Thyroid gland (tissue), 4 donors: ENCODE measurements at regions not wholly inside any gene's neighbourhood (a gene's known extent, or its start where the extent isn't known, plus 50 kb on each side); places are given as distances from the start of the nearest gene placed in this dataset.
A peak's percentile ranks its signal among the peaks of the same experiment; 100 is the strongest.

Source experiments
- DNase-seq, 2 donors: peaks; one replicate each; pipeline ENCODE4 v3.0.0-alpha.2; 2019
- H3K27ac ChIP-seq, 3 donors: fragments of 200-600 bp; sonication (generic); 1 replicate in 2 of 3; 2 replicates in 1 of 3; pipeline ENCODE4 v1.5.1; 2016 to 2019; ENCODE audit warnings: mild to moderate bottlenecking in 1 of 3, moderate library complexity in 1 of 3
- H3K27me3 ChIP-seq: fragments of 200-600 bp; sonication (generic); one replicate; pipeline ENCODE4 v1.5.1; 2019
- H3K36me3 ChIP-seq, 2 donors: fragments of 200-600 bp; sonication (generic); one replicate each; pipeline ENCODE4 v1.5.1; 2016 to 2019
- H3K4me1 ChIP-seq, 2 donors: fragments of 200-600 bp; sonication (generic); one replicate each; pipeline ENCODE4 v1.5.1; 2017 to 2019
- H3K4me3 ChIP-seq, 3 donors: fragments of 200-600 bp; sonication (generic); replicated peaks in 1 of 3; 1 replicate in 2 of 3; 2 replicates in 1 of 3; pipeline ENCODE4 v1.5.1; 2016; ENCODE audit warnings: mild to moderate bottlenecking in 1 of 3
- H3K9me3 ChIP-seq: fragments of 200-600 bp; sonication (generic); one replicate; pipeline ENCODE4 v1.5.1; 2017
- POLR2A ChIP-seq, 2 donors: fragments of 450-650 bp; IDR thresholded peaks; one replicate each; pipeline ENCODE4 v1.6.1; 2017; ENCODE audit warnings: antibody characterized with exemption in 2 of 2, mild to moderate bottlenecking in 2 of 2, moderate library complexity in 1 of 2
- WGBS, 2 donors: methylation state at CpG; one replicate each; pipeline ENCODE4 v1.1.5; 2017; 5-methylcytosine and 5-hydroxymethylcytosine counted together
- intact Hi-C: fragments of 100-400 bp; cut with DNase I; formaldehyde crosslinking; loops from one replicate; pipeline ENCODE4 v1.15.1; 2023
- TF ChIP-seq, protein P1 (sequence below), 6 experiments: fragments of 200-600 bp in 3 of 6; fragments of 450-650 bp in 3 of 6; sonication (generic) in 3 of 6; IDR thresholded peaks; one replicate each; pipeline ENCODE4 v1.5.1; 2016 to 2019; ENCODE audit warnings: antibody characterized with exemption in 6 of 6, mild to moderate bottlenecking in 2 of 6, inconsistent platforms in 1 of 6, moderate library complexity in 1 of 6

GRCh38 chr7:91694351-91694841, 186.1 kb downstream of the MTERF1 start:
- Histone ChIP-seq H3K27ac (peak overlapping the region in 1 of 3 donors; percentile 11), H3K4me1 (peaks cover 0 to 13% of the 10 kb centered on the region in 2 donors), H3K36me3 (no peaks in the 10 kb centered on the region), H3K4me3 (no peak overlapping the region), H3K27me3 (no peaks in the 10 kb centered on the region), H3K9me3 (no peaks in the 10 kb centered on the region)
- 51 to 52% methylated on average over 3 of the region's 3 CpGs for WGBS, 2 donors
- no peak for DNase-seq
- TF ChIP-seq, protein P1, sequence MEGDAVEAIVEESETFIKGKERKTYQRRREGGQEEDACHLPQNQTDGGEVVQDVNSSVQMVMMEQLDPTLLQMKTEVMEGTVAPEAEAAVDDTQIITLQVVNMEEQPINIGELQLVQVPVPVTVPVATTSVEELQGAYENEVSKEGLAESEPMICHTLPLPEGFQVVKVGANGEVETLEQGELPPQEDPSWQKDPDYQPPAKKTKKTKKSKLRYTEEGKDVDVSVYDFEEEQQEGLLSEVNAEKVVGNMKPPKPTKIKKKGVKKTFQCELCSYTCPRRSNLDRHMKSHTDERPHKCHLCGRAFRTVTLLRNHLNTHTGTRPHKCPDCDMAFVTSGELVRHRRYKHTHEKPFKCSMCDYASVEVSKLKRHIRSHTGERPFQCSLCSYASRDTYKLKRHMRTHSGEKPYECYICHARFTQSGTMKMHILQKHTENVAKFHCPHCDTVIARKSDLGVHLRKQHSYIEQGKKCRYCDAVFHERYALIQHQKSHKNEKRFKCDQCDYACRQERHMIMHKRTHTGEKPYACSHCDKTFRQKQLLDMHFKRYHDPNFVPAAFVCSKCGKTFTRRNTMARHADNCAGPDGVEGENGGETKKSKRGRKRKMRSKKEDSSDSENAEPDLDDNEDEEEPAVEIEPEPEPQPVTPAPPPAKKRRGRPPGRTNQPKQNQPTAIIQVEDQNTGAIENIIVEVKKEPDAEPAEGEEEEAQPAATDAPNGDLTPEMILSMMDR (IDR thresholded peaks at IDR 0.05) = no peak
- no peak for TF ChIP-seq POLR2A (IDR thresholded peaks at IDR 0.05)
- intact Hi-C loops = no loop called here

DNA sequence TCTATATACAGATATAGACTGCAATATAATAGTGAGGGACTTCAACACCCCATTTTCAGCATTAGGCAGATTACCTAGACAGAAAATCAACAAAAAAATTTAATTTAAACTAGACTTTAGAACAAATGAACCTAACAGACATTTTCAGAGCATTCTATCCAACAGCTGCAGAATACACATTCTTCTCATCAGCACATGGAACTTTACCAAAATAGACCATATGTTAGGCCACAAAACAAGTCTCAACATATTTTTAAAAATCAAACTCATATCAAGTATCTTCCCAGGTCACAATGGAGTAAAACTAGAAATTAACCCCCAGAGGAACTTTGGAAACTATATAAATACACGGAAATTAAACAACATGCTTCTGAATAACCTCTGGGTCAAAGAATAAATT, 169.6 kb downstream of the MTERF1 start:
- H3K9me3 ChIP-seq = no peaks in the 10 kb centered on the region
- no peak overlapping the region for H3K4me3 ChIP-seq
- 67 to 68% methylated on average over 1 of the region's 1 CpG for WGBS, 2 donors
- H3K27me3 ChIP-seq = no peaks in the 10 kb centered on the region
- H3K27ac ChIP-seq = no peak overlapping the region
- intact Hi-C loops = no loop called here
- no peak for DNase-seq
- no peak for TF ChIP-seq POLR2A (IDR thresholded peaks at IDR 0.05)
- TF ChIP-seq, protein P1 (IDR thresholded peaks at IDR 0.05) = no peak
- H3K4me1 ChIP-seq = no peaks in the 10 kb centered on the region
- H3K36me3 ChIP-seq = no peaks in the 10 kb centered on the region

- no peaks in the 10 kb centered on the region for H3K36me3 ChIP-seq
- no peaks in the 10 kb centered on the region for H3K9me3 ChIP-seq
- intact Hi-C loops = no loop called here
- H3K4me1 ChIP-seq = no peaks in the 10 kb centered on the region
- TF ChIP-seq POLR2A (IDR thresholded peaks at IDR 0.05) = no peak
- TF ChIP-seq, protein P1 (IDR thresholded peaks at IDR 0.05) = no peak
- H3K27ac ChIP-seq = no peak overlapping the region
- H3K27me3 ChIP-seq = no peaks in the 10 kb centered on the region
- no peak overlapping the region for H3K4me3 ChIP-seq
- no peak for DNase-seq
Measured at GRCh38 chr7:91713669-91714068, 166.8 kb downstream of the MTERF1 start.

- 91 to 98% methylated on average over 2 of the region's 2 CpGs for WGBS, 2 donors
- H3K27ac ChIP-seq = no peak overlapping the region
Measured at GRCh38 chr7:91717681-91718470, 162.6 kb downstream of the MTERF1 start.

GRCh38 chr7:91719008-91719407, 161.5 kb downstream of the MTERF1 start:
- intact Hi-C loops = no loop called here
- Histone ChIP-seq H3K9me3 (no peaks in the 10 kb centered on the region), H3K27ac (no peak overlapping the region), H3K4me1 (no peaks in the 10 kb centered on the region), H3K27me3 (no peaks in the 10 kb centered on the region), H3K36me3 (no peaks in the 10 kb centered on the region), H3K4me3 (no peak overlapping the region)
- no peak for DNase-seq
- WGBS, 2 donors = 86 to 96% methylated on average over 1 of the region's 1 CpG
- TF ChIP-seq, protein P1 (IDR thresholded peaks at IDR 0.05) = no peak
- TF ChIP-seq POLR2A (IDR thresholded peaks at IDR 0.05) = no peak

More at GRCh38 chr7:91717681-91718470, 162.6 kb downstream of the MTERF1 start:
- Histone ChIP-seq H3K36me3 (no peaks in the 10 kb centered on the region), H3K9me3 (no peaks in the 10 kb centered on the region), H3K27me3 (no peaks in the 10 kb centered on the region), H3K4me3 (no peak overlapping the region), H3K4me1 (no peaks in the 10 kb centered on the region)
- intact Hi-C loops = no loop called here
- no peak for DNase-seq
- TF ChIP-seq, protein P1 (IDR thresholded peaks at IDR 0.05) = no peak
- TF ChIP-seq POLR2A (IDR thresholded peaks at IDR 0.05) = no peak
